Stimulated activated CD4-positive, alpha-beta T cell treated with anti-CD3 and anti-CD28 coated beads, TNF-alpha, amount 100 ng/mL, for 48 hours (primary cell): ENCODE measurements at regions not wholly inside any gene's neighbourhood (a gene's known extent, or its start where the extent isn't known, plus 50 kb on each side); places are given as distances from the start of the nearest gene placed in this dataset.
"Not testable (repeated sequence)": the region's sequence is repeated elsewhere in the genome, so short reads cannot be mapped to it uniquely, and the experiment has no call there.

Experiments
- DNase-seq, 3 donors: peaks; one replicate each; pipeline ENCODE4 v3.0.0-alpha.2; 2020; ENCODE audit warnings: low read depth in 3 of 3

DNA sequence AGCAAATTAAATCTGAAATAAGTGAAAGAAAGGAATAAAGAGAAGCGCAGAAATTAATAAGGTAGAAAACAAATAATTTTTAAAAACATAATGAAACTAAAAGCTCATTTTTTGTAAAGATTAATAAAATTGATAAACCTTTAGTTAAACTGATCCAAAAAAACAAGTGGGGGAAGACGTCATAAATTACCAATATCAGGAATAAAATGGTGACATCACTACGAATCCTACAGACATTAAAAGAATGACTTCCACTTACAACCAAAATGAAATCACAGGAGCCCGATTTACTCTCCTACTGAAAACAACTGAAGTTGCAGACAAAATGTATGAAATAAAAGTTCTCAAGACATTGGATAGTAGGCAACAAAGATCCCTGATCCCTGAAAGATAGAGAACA, 68.1 kb upstream of the IFFO2 start:
- no peak for DNase-seq

DNA sequence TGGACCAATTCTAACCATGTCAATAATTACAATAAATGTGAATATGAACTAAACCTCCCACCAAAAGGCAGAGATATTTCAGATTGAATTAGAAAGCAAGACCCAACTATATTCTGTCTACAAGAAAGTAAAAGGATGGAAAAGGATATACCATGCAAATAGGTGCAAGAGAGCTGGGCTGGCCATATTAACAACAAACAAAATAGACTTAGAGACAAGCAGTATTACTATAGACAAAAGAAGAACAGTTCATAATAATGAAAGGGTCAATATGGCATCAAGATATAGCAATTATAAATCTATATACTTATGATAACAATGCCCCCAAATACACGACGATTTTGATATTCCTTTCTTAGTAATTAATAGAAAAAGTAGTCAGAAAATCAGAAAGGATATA, 67.3 kb upstream of the IFFO2 start:
- no peak for DNase-seq

DNA sequence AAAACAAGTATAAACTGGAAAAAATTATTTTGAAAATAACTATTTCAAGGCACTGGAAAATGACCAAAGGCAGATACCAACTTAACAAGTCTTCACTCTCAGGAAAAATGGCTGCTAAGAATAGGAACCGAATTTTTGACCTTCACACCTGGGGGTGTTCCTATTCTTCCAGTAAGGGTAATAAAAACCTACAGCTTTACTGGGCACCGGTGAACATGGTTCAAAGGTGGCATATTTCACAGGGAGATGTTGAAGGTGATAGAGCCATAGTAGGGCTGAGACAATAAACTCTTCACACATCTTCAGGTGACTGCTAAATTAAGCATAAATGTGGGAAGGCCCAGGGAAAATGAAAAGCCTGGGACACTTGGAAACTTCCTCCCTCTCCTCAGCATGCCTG, 65.4 kb upstream of the IFFO2 start:
- DNase-seq: no peak

DNA sequence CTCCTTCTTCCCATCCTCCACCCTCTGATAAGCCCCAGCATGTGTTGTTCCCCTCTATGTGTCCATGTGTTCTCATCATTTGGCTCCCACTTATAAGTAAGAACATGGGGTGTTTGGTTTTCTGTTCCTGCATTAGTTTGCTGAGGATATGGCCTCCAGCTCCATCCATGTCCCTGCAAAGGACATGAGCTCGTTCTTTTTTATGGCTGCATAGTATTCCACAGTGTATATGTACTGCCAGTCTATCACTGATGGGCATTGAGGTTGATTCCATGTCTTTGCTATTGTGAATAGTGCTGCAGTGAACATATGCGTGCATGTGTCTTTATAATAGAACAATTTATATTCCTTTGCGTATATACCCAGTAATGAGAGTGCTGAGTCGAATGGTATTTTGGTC, 62.8 kb upstream of the IFFO2 start:
- DNase-seq: not testable (repeated sequence)

DNA sequence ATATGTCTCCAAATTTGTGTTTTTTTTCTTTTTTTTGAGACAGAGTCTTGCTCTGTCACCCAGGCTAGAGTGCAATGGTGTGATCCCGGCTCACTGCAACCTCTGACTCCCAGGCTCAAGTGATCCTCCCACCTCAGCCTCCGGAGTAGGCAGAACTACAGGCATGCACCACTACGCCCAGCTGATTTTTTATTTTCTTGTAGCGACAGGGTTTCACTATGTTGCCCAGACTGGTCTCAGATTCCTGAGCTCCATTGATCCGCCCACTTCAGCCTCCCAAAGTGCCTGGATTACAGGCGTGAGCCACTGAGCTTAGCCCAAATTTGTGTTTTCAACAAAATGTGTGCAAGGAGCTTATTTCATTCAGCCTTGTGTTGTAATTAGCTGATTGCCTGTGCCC, 59.0 kb upstream of the IFFO2 start:
- no peak for DNase-seq

DNA sequence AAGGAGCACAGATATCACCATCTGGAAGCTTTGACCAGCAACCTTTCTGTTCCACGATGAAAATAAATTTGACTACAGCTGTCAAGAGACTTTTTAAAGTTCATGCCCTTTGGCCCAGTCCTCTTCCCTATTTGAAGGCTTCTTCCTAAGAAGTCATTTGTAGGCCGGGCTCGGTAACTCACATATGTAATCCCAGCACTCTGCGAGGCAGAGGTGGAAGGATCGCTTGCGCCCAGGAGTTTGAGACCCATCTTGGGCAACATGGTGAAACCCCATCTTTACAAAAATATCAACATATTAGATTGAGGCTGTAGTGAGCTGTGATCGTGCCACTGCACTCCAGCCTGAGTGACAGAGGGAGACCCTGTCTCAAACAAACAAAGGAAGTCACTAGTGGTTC, 58.3 kb upstream of the IFFO2 start:
- DNase-seq: no peak

DNA sequence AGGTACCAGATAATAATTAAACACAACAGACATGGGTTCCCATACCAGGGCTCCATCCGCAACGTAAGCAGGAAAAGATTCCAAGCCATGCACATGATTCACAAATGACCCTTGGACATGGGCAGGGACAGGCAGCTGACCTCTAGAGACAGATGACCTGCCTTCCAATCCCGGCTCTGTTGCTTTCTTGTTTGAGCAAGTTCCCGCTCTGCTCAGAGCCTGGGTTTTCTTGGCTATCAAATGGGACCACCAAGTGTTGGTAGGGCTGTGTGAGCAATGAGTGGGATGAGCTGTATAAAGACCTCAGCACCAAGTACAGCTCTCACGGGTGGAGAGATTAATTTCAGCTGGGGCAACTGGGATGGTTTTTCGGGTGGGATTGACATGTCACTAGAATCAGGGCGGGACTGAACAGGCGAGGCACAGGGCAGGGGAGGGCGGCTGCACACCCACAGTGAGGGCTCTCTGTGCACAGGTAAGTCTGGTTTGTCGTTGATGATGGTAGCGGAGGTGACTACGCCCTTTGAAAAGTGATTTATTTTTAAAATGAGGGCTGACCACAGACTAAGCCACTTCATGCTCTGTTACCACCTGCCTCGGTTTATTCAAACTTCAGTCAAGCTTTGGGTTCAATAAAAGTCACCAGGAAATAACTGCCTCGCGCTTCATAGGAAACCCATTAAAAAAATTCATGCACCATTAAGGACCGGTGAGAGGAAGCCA, 57.5 kb upstream of the IFFO2 start:
- no peak for DNase-seq

DNA sequence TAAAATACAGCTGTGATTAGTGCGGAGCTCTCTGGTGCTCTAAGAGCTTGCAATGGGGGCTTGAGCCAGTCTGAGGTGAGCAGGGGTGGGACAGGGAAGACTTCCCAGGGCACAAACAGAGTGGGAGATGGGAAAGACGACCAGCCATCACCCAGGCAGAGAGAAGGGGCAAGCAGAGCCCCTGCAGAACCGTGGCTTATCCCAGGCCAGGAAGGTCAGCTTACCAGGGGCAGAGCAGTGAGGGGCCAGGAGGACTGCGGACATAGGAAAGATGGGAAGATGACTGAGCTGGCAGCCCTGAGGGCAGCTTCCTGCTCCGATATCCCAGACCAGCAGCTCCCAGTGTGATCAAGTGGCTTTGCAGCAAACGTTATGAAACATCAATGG, 55.4 kb upstream of the IFFO2 start:
- DNase-seq: no peak

DNA sequence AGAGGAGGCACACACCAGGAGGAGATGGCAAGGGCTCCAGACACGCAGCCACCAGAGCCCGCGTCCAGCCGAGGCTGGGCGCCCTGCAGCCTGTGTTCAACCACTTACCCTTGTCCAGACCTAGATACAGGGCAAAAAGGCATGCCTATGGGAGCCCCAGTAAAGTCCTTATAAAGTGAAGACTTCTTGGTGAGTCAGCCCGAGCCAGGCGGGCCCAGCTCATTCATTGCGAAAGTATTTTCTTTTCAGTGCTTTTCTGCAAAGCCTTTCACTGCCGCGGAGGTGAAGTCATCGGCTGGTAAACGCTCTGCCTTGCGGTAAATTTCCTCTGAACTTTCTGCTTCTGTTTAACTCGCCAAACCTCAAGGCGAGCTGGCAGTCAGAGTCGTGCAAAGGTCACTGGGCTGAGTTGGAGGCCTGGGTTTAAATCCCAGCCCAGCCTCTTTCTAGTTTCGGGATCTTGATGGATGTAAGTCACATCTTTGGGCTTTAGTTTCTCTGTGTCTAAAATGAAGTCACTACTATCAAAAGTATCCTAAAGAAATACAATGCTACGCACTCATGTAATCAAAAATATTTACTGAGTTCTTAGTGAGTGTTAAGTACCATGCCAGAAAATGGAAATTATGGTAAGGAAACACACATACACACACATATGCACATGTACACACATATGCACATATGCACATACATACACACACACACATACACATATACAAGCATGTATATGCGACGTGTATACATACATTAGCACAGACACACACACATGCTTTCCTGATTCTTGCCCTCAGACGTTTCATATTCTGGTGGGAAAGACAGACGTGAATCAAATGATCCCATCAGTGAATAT, 54.7 kb upstream of the IFFO2 start:
- DNase-seq: peak; percentile 70 to 84 (median 72)

DNA sequence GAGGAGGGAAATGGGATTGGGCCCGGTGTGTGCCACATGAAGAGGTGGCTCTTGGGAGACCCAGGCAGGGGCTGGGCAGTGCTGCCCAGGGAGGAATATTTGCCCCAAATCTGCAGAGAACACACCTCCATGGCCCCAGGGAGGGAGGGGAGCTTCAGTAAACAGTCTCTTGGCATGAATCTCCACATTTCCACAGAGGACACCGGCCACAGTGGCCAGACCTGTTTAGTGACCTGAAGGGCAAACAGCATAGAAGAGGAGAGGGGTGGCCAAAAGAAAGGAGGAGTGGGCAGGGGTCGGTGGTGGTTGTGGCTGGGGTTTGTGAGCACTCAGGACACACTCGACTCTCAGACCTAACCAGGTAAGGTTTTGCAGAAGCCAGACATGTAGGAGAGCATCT, 54.0 kb upstream of the IFFO2 start:
- DNase-seq: no peak

DNA sequence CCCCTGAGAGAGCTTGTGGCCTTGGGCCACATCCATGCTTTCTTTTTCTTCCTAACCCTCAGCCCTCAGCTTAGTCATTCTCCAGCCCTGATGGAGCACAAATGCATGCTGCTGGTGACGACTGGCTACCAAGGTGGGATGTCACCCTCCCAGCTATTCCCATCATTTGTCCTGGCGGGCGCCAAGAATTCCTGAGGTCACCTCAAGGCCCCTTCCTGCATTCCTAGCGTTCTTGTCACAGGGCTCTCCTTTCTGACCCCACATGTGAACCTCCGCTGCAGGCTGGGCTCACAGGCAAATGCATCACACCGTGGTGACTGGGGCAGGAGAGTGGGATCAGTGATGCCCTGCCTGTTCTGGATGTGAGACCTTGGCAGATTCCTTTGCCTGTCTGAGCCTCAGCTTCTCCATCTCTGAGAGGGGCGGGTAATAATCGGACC, 53.4 kb upstream of the IFFO2 start:
- DNase-seq: no peak

DNA sequence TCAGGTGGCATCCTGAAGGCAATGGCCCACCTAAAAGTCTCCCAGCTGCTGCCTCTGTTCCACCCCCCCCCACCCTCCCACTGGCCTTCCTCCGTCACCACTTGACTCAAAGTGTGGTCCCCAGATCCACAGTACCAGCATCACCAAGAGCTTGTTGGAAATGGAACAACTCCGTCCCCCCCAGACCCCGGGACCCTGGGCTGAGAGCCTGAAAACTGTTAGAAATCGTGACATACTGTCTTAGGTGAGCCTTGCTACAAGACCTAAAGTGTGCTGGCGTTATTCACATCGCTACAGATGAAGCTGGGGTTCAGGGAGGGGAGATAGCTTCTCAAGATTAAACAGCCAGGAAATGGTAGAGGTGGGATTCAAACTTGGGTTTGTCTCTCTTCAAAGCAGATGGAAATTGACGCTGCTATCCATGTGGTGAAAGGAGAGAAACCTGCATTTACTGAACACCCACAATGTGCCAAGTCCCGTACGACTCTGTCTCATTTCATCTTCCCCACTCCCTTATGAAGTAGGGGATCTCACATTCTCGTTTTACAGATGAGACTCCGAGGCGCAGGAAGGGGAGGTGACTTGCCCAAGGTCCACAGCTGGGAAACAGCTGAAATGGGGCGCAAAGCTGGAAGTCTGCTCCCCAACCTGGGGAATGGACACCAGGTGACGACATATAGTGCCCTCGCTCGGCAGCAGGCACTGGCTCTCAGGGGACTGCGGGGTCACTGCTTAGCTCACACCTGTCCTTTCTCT, 52.8 kb upstream of the IFFO2 start:
- DNase-seq: no peak

DNA sequence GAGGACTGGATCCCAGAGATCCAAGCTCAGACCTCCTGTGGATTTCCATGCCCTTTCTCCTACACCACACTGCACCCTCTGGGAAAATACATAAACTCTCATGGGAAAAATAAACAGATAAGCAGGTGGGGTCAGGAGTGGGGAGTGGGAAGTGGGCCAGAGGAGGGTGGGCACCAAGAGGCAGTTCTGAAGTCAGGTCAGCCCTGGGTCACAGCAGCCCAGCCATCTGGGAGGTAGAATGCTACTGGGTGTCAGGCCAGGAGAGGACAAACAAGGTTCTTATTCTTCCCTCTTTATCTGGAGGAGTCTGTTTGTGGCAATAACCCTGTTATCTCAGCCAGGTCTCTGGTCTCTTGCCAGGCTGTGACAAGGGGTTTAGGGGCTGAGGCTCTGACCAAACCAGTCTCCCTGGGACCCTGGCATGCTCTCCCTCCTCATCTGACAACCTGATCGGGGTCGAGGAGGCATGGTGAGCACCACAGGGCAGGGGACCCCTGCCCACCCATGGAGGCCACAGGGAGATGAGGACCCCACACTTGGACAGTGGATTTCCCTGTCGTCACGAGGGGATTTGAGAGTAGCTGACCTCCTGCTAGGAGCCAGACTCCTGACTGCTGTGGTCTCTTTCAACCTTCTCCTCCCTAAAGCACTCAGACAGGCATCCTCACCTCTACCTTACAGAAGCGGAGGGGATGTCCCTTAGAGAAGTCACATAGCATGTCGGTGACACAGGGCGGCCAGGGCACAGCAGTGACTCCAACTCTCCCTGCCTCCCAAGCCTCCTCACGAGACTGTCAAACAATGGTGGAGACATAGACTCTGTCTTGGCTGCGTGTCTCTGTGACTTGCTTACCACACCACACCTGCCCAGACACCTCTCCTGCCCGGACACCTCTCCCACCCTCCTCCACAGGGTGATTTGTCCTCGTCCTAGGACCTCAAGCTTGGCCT, 51.3 kb upstream of the IFFO2 start:
- no peak for DNase-seq

DNA sequence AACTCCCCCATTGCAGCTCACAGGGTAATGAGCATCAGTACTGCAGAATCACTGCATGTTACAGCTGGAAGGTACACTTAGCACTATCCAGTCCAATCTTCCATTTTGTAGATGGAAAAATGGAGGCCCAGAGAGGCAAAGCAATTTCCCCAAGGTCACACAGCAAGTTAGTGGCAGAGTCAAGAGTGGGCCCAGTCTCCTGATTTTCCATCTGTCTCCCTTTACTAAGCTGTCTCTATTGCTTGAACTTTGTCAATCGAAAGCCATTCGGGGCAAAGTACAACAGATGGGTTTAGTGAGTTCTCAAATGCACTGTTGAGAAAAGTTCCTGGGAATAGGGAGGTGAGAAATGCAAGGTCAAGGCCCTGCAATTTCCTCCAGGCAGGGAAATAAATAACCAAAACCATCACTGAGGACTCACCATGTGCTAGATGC, 50.4 kb upstream of the IFFO2 start:
- no peak for DNase-seq
